ENCODE measurements at regions not wholly inside any gene's neighbourhood (a gene's known extent, or its start where the extent isn't known, plus 50 kb on each side); places are given as distances from the start of the nearest gene placed in this dataset.

GRCh38 chr1:5513179-5513578 is 479.0 kb downstream of the NPHP4 start:
- TF ChIP-seq CTCF (IDR thresholded peaks at IDR 0.05) (no peak), POLR2AphosphoS5 (IDR thresholded peaks at IDR 0.05) (no peak)

All from prostate gland (tissue), 2 donors.